Neural cell (in vitro differentiated cells): ENCODE measurements at regions not wholly inside any gene's neighbourhood (a gene's known extent, or its start where the extent isn't known, plus 50 kb on each side); places are given as distances from the start of the nearest gene placed in this dataset.

ENCODE experiments used
- CTCF ChIP-seq: fragments of 450-650 bp; IDR thresholded peaks from 2 replicates; pipeline ENCODE4 v1.5.1; 2014; ENCODE audit warnings: antibody characterized with exemption, mild to moderate bottlenecking, moderate library complexity; ENCODE audit not compliant: poor library complexity, severe bottlenecking
- EP300 ChIP-seq: fragments of 450-650 bp; conservative IDR thresholded peaks from 2 replicates; pipeline ENCODE4 v1.6.1; 2014; ENCODE audit warnings: antibody characterized with exemption, mild to moderate bottlenecking, moderate library complexity; ENCODE audit not compliant: poor library complexity, severe bottlenecking
- EZH2 ChIP-seq: fragments of 200-600, 300-800 bp; shearing (Covaris generic), sonication (generic); IDR thresholded peaks from 2 replicates; pipeline ENCODE4 v1.6.1; 2014; ENCODE audit warnings: antibody characterized with exemption, low read length, borderline replicate concordance, mild to moderate bottlenecking; ENCODE audit not compliant: insufficient read depth, poor library complexity, severe bottlenecking
- MXI1 ChIP-seq: fragments of 450-650 bp; conservative IDR thresholded peaks from 2 replicates; pipeline ENCODE4 v1.6.1; 2014; ENCODE audit warnings: antibody characterized with exemption, mild to moderate bottlenecking; ENCODE audit not compliant: poor library complexity, severe bottlenecking
- POLR2AphosphoS5 ChIP-seq: IDR thresholded peaks from 2 replicates; pipeline ENCODE4 v1.6.1; 2012
- RAD21 ChIP-seq: fragments of 450-650 bp; conservative IDR thresholded peaks from 2 replicates; pipeline ENCODE4 v1.6.1; 2014; ENCODE audit warnings: antibody characterized with exemption, mild to moderate bottlenecking, moderate library complexity
- REST ChIP-seq: IDR thresholded peaks from 2 replicates; pipeline ENCODE4 v1.6.1; 2012; ENCODE audit warnings: borderline replicate concordance
- TAF1 ChIP-seq: IDR thresholded peaks from 2 replicates; pipeline ENCODE4 v1.6.1; 2012; ENCODE audit warnings: low read depth

GRCh38 chr14:76947838-76948184 is 80.7 kb downstream of the IRF2BPL start:
- TF ChIP-seq EZH2 = no peak
- TF ChIP-seq RAD21 = no peak
- no peak for TF ChIP-seq CTCF
- TF ChIP-seq POLR2AphosphoS5 = no peak
- no peak for TF ChIP-seq EP300
- TF ChIP-seq MXI1 = no peak
- no peak for TF ChIP-seq REST
- TF ChIP-seq TAF1 = no peak
